Activated CD4-positive, alpha-beta memory T cell treated with anti-CD3 and anti-CD28 coated beads for 36 hours (primary cell): ENCODE measurements at regions not wholly inside any gene's neighbourhood (a gene's known extent, or its start where the extent isn't known, plus 50 kb on each side); places are given as distances from the start of the nearest gene placed in this dataset.
"Not testable (repeated sequence)": the region's sequence is repeated elsewhere in the genome, so short reads cannot be mapped to it uniquely, and the experiment has no call there.

Experiments
- CTCF ChIA-PET: fragments of 350-600 bp; sonication (Branson Sonifier 250); formaldehyde crosslinking; loops from one replicate; lab custom pipeline; 2021; ENCODE audit warnings: antibody characterized with exemption, inconsistent platforms; lab: Charles Lee
- POLR2A ChIA-PET: fragments of 350-600 bp; sonication (Branson Sonifier 250); formaldehyde crosslinking; loops from one replicate; lab custom pipeline; 2021; ENCODE audit warnings: antibody characterized with exemption; lab: Charles Lee
- DNase-seq: peaks from one replicate; pipeline ENCODE4 v3.0.0-alpha.2; 2020
- H3K27ac Mint-ChIP-seq: one replicate; pipeline ENCODE4 v1.8.0; 2021; ENCODE audit warnings: mixed read lengths
- H3K27me3 Mint-ChIP-seq: one replicate; pipeline ENCODE4 v1.8.0; 2021; ENCODE audit warnings: mixed read lengths
- H3K36me3 Mint-ChIP-seq: one replicate; pipeline ENCODE4 v1.8.0; 2021; ENCODE audit warnings: mixed read lengths
- H3K4me1 Mint-ChIP-seq: one replicate; pipeline ENCODE4 v1.8.0; 2021; ENCODE audit warnings: low read depth, mixed read lengths
- H3K4me3 Mint-ChIP-seq: one replicate; pipeline ENCODE4 v1.8.0; 2021; ENCODE audit warnings: mild to moderate bottlenecking, mixed read lengths
- H3K9me3 Mint-ChIP-seq: one replicate; pipeline ENCODE4 v1.8.0; 2021; ENCODE audit warnings: mixed read lengths
- intact Hi-C: fragments of 100-400 bp; cut with micrococcal nuclease; formaldehyde crosslinking; loops from one replicate; pipeline ENCODE4 v1.15.1; 2023

DNA sequence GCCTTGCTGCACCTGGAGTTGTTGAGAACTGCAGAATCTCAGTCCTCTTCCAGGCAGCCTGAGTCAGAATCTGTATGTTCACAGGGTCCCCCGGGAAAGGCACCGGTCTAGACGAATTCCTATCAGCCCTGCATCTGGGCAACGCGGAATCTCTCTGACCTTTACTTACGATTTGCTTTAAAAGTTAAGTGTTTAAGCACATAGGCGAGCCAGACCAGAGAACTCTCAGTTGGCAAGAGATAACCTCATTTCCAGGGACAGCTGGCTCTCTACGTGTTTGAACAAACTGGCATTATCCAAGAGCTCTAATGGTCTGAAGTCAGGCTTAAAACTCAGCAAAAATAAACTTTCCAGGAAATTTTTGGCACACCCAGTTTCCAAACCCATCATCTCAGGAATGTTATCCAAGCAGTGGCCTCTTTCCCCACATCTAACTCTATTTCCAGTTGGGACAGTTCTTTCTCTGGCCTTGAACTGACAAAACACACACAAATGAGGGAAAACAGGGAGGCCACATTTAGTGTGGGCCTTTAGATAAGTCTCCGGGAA lies 53.4 kb downstream of the HES1 start:
- ChIA-PET CTCF (no interaction called here), POLR2A (no interaction called here)
- H3K4me3 Mint-ChIP-seq = no peak overlapping the region
- no peak for DNase-seq
- intact Hi-C loops = no loop called here
- peaks cover 3% of the 10 kb centered on the region for H3K4me1 Mint-ChIP-seq
- no peaks in the 10 kb centered on the region for H3K27me3 Mint-ChIP-seq
- no peak overlapping the region for H3K27ac Mint-ChIP-seq
- no peaks in the 10 kb centered on the region for H3K9me3 Mint-ChIP-seq
- H3K36me3 Mint-ChIP-seq = no peaks in the 10 kb centered on the region

DNA sequence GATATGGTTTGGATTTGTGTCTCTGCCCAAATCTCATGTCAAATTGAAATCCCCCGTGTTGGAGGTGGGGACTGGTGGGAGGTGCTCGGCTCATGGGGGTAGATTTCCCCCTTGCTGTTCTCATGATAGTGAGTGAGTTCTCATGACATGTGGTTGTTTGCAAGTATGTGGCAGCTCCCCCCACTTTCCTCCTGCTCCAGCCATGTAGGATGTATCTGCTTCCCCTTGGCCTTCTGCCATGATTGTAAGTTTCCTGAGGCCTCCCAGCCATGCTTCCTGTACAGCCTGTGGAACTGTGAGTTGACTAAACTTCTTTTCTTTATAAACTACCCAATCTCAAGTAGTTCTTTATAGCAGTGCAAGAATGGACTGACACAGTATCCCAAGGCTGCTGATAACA lies 55.9 kb downstream of the HES1 start:
- H3K27ac Mint-ChIP-seq, CTCF ChIA-PET, DNase-seq, H3K9me3 Mint-ChIP-seq, POLR2A ChIA-PET, H3K27me3 Mint-ChIP-seq, H3K4me1 Mint-ChIP-seq, H3K36me3 Mint-ChIP-seq, H3K4me3 Mint-ChIP-seq, intact Hi-C loops: not testable (repeated sequence)

DNA sequence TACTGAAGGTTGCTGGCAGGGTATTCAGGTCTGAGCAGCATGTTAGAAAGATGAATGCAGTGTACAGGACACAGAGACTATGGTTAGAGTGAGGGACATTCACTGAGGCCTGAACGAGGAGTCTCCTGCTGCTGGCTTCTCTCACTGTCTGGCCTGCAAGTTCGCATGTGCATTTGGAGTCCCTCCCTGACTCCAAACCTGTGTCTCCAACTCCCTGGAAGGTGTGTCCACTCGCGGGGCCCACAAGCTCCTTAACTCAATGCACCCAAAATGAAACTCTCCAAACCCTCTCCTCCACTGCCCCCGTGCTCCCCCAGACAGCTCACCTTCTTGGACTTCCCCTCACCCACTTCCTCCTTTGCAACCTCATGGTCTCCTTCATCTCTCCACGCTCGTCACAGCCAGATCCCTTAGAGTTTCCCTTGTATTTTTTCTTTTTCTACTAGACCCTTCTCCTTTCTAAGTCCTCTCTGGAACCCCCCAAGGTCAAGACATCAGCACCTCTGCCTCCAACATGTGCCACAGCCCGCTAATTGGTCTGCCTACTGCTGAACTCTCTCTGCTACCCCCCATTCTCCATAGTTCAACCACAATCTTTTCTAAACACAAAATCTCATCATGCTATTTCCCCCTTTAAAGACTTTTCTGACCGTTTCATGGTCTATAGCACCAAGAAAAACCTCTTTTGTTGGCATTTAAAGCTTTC lies 58.3 kb downstream of the HES1 start:
- CTCF ChIA-PET = no interaction called here
- no peak overlapping the region for H3K4me3 Mint-ChIP-seq

DNA sequence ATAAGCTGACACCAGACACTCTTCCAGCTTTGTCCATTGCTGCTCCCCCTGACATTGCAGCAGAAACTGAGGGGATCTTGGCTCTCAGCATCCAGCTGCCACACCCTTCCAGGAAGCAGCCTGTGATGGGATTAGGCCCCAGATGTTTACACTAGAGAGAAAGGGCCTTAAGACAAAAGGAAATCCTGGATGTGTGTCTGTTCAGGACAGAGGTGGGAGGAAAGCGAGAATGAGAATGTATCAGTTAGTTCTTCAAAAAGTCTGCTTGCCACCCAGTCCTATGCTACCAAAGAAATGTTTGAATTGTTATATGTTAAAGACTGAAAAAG lies 58.8 kb downstream of the HES1 start:
- intact Hi-C loops = no loop called here
- peaks cover 17% of the 10 kb centered on the region for H3K27me3 Mint-ChIP-seq
- H3K27ac Mint-ChIP-seq = no peak overlapping the region
- DNase-seq = no peak
- peaks cover 8% of the 10 kb centered on the region for H3K4me1 Mint-ChIP-seq
- no peak overlapping the region for H3K4me3 Mint-ChIP-seq
- POLR2A ChIA-PET = no interaction called here
- CTCF ChIA-PET = no interaction called here
- H3K9me3 Mint-ChIP-seq = no peaks in the 10 kb centered on the region
- no peaks in the 10 kb centered on the region for H3K36me3 Mint-ChIP-seq

More for the DNA sequence above, 58.3 kb downstream of the HES1 start:
- Mint-ChIP-seq H3K27ac (no peak overlapping the region), H3K27me3 (peaks cover 13% of the 10 kb centered on the region), H3K9me3 (no peaks in the 10 kb centered on the region), H3K4me1 (peaks cover 8% of the 10 kb centered on the region), H3K36me3 (no peaks in the 10 kb centered on the region)
- intact Hi-C loops = no loop called here
- POLR2A ChIA-PET = no interaction called here
- DNase-seq = peak; percentile 16

DNA sequence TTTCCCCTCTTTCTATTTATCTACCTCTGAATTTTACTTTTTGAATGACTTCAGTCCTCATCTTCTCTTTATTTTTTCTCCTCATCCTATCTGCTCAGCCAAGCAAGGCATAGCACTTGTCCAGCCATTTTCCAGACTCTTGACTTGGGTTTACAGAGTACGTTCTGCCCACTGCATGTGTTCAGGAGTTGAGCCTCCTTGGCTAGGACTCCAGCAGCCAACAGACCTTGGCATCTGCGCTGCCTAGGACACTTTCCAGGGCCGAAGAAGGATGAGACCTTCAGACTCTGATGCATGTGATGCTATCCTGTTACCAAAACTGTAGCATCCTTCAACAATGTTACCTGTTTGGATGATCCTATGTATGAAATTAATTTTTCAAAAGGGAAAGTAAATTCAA lies 59.7 kb downstream of the HES1 start:
- H3K4me1 Mint-ChIP-seq = peaks cover 8% of the 10 kb centered on the region
- peaks cover 21% of the 10 kb centered on the region for H3K27me3 Mint-ChIP-seq
- H3K4me3 Mint-ChIP-seq = no peak overlapping the region
- no peak overlapping the region for H3K27ac Mint-ChIP-seq
- CTCF ChIA-PET = no interaction called here
- POLR2A ChIA-PET = no interaction called here
- intact Hi-C loops = no loop called here
- no peak for DNase-seq
- H3K36me3 Mint-ChIP-seq = no peaks in the 10 kb centered on the region
- H3K9me3 Mint-ChIP-seq = no peaks in the 10 kb centered on the region

DNA sequence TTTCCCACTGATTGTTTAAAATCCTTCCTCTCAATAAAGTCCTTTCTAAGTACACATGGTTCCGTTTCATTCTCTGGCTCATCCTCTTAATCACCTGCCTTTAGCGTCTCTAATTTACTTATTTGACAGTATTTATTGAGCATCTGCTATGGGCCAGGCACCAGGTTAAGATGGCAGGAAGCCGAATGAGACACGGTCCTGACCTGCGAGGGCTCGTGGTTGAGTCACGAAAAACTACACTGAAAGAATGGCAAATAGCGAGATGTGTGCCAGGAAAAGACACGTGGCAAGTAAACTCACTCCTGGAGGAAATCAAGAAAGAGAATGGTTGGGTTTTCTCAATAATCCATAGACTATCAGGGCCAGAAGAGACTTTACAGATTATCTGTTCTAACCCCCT lies 60.9 kb downstream of the HES1 start:
- Mint-ChIP-seq H3K36me3 (no peaks in the 10 kb centered on the region), H3K9me3 (no peaks in the 10 kb centered on the region), H3K27me3 (peaks cover 29% of the 10 kb centered on the region), H3K4me3 (no peak overlapping the region), H3K27ac (no peak overlapping the region), H3K4me1 (peaks cover 8% of the 10 kb centered on the region)
- intact Hi-C loops = no loop called here
- ChIA-PET POLR2A (no interaction called here), CTCF (no interaction called here)
- no peak for DNase-seq

DNA sequence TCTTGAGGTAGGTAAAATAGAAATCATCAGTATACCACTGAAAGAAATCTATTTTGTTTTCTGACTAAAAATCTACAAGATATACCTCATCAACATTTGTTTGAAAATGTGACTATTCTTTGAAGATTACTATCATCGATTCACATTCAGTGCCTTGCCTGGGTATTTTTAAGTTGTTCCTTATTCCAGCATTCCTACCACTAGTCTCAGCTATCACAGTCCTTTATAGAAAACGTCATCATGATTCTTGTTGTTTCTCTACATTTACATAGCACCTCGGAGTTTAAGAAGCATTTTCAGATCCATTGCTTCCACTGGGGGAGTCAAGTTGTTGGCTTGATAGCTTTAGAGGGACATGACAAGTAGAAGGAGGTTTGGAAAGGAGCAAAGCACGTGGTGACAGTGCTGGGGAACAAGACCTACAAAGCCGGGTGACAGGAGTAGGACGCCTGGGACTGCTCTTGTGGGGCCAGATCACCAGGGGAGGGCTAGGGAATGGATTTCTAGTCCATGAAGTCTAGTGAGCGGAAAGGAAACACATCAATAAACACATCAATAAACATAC lies 61.5 kb downstream of the HES1 start:
- POLR2A ChIA-PET = no interaction called here
- H3K4me1 Mint-ChIP-seq = peaks cover 8% of the 10 kb centered on the region
- H3K27me3 Mint-ChIP-seq = peaks cover 30% of the 10 kb centered on the region
- intact Hi-C loops = no loop called here
- no peak overlapping the region for H3K4me3 Mint-ChIP-seq
- H3K9me3 Mint-ChIP-seq = no peaks in the 10 kb centered on the region
- H3K36me3 Mint-ChIP-seq = no peaks in the 10 kb centered on the region
- no peak for DNase-seq
- no peak overlapping the region for H3K27ac Mint-ChIP-seq
- CTCF ChIA-PET = no interaction called here

DNA sequence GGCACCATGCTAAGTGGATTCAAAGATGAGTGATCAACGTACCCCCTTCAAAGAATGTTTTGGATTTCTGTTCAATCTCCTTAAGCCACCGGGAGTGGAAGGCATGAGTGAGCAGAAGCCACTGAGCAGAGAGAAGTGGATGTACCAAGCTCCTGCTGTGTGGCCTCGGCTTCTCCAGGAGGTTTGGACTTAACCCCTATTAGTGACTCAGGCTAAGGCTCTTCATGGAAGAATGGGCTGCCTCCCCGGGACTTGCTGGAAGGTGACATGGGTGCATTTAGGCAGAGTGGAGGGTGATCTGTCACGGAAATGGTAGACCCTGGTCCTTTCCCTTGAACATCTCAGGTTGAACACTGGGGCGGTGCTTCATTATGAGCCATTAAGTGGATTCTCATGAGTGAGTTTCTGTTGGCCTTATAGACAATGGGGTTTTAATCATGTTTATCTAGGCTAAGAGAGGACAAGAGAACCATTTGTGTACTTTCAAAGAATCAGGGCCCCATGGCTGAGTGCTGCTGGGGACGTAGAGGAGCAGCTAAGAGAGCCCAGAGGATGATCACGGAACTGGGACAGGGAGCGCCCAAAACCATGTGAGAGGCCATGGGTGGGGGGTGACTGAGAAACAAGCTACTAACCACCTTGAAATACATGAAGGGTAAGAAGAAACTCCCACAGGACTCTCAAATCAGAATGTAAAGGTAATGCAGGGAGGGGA lies 62.2 kb downstream of the HES1 start:
- Mint-ChIP-seq H3K27ac (no peak overlapping the region), H3K4me3 (no peak overlapping the region), H3K27me3 (peaks cover 35% of the 10 kb centered on the region), H3K9me3 (no peaks in the 10 kb centered on the region), H3K4me1 (peaks cover 8% of the 10 kb centered on the region), H3K36me3 (no peaks in the 10 kb centered on the region)
- no peak for DNase-seq
- ChIA-PET CTCF (no interaction called here), POLR2A (no interaction called here)
- intact Hi-C loops = no loop called here

DNA sequence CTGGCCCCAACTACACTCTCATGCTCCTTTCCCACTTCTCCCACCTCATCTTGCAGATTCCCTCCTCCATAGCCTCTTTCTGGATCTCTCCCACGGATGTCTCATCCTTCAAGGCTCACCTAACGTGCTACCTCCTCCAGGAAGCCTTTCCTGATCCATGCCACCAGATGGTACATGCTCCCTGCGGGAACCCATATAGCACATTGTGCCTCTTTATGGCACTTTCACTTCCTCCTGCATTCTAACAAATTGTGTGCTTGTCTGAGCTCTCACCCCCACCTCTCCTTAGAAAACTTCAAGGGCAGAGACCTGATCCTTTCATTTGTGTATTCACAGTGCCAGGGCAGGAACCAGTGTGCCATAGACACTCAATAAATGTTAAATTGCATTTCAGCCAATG lies 63.0 kb downstream of the HES1 start:
- CTCF ChIA-PET = no interaction called here
- POLR2A ChIA-PET = no interaction called here
- no peak for DNase-seq
- Mint-ChIP-seq H3K36me3 (no peaks in the 10 kb centered on the region), H3K4me3 (no peak overlapping the region), H3K4me1 (peaks cover 13% of the 10 kb centered on the region), H3K9me3 (no peaks in the 10 kb centered on the region), H3K27me3 (peaks cover 41% of the 10 kb centered on the region), H3K27ac (no peak overlapping the region)
- intact Hi-C loops = no loop called here

DNA sequence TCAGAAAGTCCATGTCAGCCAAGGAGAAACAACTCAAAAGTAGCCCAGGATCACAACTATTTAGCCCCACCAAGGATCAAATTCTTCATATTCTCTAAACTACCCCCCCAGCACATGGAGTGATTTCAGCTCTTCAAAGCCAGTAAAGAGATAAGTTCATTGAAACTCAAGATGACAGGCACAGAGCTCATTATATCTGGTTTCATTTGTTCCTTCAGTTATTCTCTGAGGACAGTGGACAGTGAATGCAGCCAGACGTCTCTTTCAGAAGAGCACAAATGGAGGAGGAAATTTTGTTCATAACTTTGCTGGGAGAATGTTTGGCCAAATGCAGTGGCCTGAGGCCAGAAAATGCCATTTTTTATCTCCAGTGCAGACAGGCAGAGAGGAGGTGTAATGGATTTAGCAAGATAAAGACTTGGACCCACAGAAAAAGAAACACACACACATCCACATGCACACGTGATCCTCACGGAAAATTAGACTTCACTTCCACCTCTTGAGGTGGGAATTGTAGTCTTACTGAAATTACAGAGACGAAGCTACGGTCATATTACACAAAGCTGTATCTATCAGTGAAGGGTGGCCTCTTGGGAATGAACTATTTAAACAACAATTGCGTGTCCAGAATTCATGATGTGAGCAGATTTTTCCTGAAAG lies 64.6 kb downstream of the HES1 start:
- Mint-ChIP-seq H3K9me3 (no peaks in the 10 kb centered on the region), H3K27ac (no peak overlapping the region), H3K4me3 (no peak overlapping the region), H3K27me3 (peaks cover 47% of the 10 kb centered on the region), H3K36me3 (no peaks in the 10 kb centered on the region), H3K4me1 (peaks cover 5% of the 10 kb centered on the region)
- ChIA-PET POLR2A (no interaction called here), CTCF (no interaction called here)
- no peak for DNase-seq
- intact Hi-C loops = loop anchor here (10.0 kb wide), 1 partner anchor 104 kb away; no protein-coding TSS in a partner anchor

DNA sequence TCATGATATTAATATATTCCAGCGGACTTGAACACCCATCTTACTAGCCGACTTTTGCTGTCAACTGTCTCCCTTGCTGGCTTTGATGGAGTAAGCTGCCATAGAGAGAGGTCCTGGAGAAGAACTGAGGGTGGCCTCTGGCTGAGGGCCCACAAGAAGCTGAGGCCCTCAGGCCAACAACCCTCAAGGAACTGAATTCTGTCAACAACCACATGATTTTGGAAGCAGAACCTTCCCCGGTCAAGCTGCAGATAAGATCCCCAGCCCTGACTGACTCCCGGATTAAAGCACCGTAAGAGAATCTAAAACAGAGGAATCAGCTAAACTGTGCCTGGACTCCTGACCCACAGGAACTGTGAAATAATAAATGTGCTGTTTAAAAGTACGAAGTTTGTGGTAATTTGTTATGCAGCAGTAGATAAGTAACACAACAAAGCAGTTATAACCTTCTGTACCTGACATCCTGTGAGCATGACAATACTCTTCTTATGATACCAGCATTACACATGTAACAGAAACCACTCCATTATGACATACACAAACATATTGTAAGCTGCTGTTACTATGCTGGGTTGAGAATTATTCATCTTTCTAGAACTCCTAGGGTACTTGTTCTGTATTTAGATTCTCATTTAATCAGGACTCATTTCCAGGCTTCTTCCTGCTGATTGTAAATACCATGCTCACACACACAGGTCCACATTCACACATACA lies 66.2 kb downstream of the HES1 start:
- H3K27ac Mint-ChIP-seq = no peak overlapping the region
- POLR2A ChIA-PET = no interaction called here
- no peaks in the 10 kb centered on the region for H3K9me3 Mint-ChIP-seq
- H3K36me3 Mint-ChIP-seq = no peaks in the 10 kb centered on the region
- CTCF ChIA-PET = no interaction called here
- peaks cover 5% of the 10 kb centered on the region for H3K4me1 Mint-ChIP-seq
- no peak overlapping the region for H3K4me3 Mint-ChIP-seq
- no peak for DNase-seq
- intact Hi-C loops = loop anchor here (10.0 kb wide), 1 partner anchor 103 kb away; no protein-coding TSS in a partner anchor
- peaks cover 50% of the 10 kb centered on the region for H3K27me3 Mint-ChIP-seq
